Trophoblast cell (in vitro differentiated cells and primary cell): ENCODE measurements at regions not wholly inside any gene's neighbourhood (a gene's known extent, or its start where the extent isn't known, plus 50 kb on each side); places are given as distances from the start of the nearest gene placed in this dataset.

Experiments used
- DNase-seq, 2 donors: peaks; one replicate each; pipeline ENCODE4 v3.0.0-alpha.2; 2016
- H2AFZ ChIP-seq: 2 replicates; pipeline ENCODE4 v1.6.1; 2013; ENCODE audit warnings: low read length, moderate library complexity, mild to moderate bottlenecking; ENCODE audit not compliant: insufficient read depth, poor library complexity
- H2AK5ac ChIP-seq: 2 replicates; pipeline ENCODE4 v1.6.1; 2013; ENCODE audit warnings: mild to moderate bottlenecking, low read length
- H2BK120ac ChIP-seq: 2 replicates; pipeline ENCODE4 v1.6.1; 2013; ENCODE audit warnings: low read length, mild to moderate bottlenecking, moderate library complexity; ENCODE audit not compliant: insufficient read depth, poor library complexity
- H2BK12ac ChIP-seq: 2 replicates; pipeline ENCODE4 v1.6.1; 2013; ENCODE audit warnings: mild to moderate bottlenecking, low read length, moderate library complexity
- H2BK5ac ChIP-seq: 2 replicates; pipeline ENCODE4 v1.6.1; 2013; ENCODE audit warnings: low read length, low read depth, moderate library complexity, mild to moderate bottlenecking; ENCODE audit not compliant: poor library complexity
- H3K14ac ChIP-seq: 2 replicates; pipeline ENCODE4 v1.6.1; 2013; ENCODE audit warnings: mild to moderate bottlenecking, low read length
- H3K18ac ChIP-seq: 2 replicates; pipeline ENCODE4 v1.6.1; 2013; ENCODE audit warnings: mild to moderate bottlenecking, low read length
- H3K23ac ChIP-seq: 2 replicates; pipeline ENCODE4 v1.6.1; 2013; ENCODE audit warnings: low read length
- H3K27ac ChIP-seq: 2 replicates; pipeline ENCODE4 v1.5.1; 2013; ENCODE audit warnings: low read depth, mild to moderate bottlenecking, inconsistent platforms, low read length, moderate library complexity
- H3K27me3 ChIP-seq: 2 replicates; pipeline ENCODE4 v1.6.1; 2013; ENCODE audit warnings: inconsistent platforms, mild to moderate bottlenecking, low read length, moderate library complexity; ENCODE audit not compliant: insufficient read depth
- H3K36me3 ChIP-seq, 2 experiments: 1 replicate in 1 of 2; 2 replicates in 1 of 2; pipeline ENCODE4 v1.6.1; 2013; ENCODE audit warnings: low read length in 2 of 2, mild to moderate bottlenecking in 2 of 2, moderate library complexity in 1 of 2; ENCODE audit not compliant: insufficient read depth in 2 of 2, control insufficient read depth in 1 of 2
- H3K4ac ChIP-seq: 2 replicates; pipeline ENCODE4 v1.6.1; 2013; ENCODE audit warnings: low read depth, mild to moderate bottlenecking, low read length, moderate library complexity
- H3K4me1 ChIP-seq, 2 experiments: 1 replicate in 1 of 2; 2 replicates in 1 of 2; pipeline ENCODE4 v1.6.1; 2013; ENCODE audit warnings: low read length in 2 of 2, mild to moderate bottlenecking in 2 of 2, moderate library complexity in 1 of 2; ENCODE audit not compliant: insufficient read depth in 2 of 2, control insufficient read depth in 1 of 2
- H3K4me2 ChIP-seq: 2 replicates; pipeline ENCODE4 v1.6.1; 2013; ENCODE audit warnings: inconsistent platforms, mild to moderate bottlenecking, low read length, moderate library complexity
- H3K4me3 ChIP-seq: 2 replicates; pipeline ENCODE4 v1.5.1; 2013; ENCODE audit warnings: mild to moderate bottlenecking, low read depth, low read length, inconsistent platforms
- H3K79me1 ChIP-seq: one replicate; pipeline ENCODE4 v1.6.1; 2013; ENCODE audit warnings: low read length
- H3K79me2 ChIP-seq: 2 replicates; pipeline ENCODE4 v1.6.1; 2013; ENCODE audit warnings: low read length, mild to moderate bottlenecking; ENCODE audit not compliant: control insufficient read depth, insufficient read depth, poor library complexity
- H3K9ac ChIP-seq: 2 replicates; pipeline ENCODE4 v1.6.1; 2013; ENCODE audit warnings: mild to moderate bottlenecking, low read length
- H3K9me3 ChIP-seq: 2 replicates; pipeline ENCODE4 v1.6.1; 2013; ENCODE audit warnings: low read depth, mild to moderate bottlenecking, control low read depth, inconsistent platforms, low read length; ENCODE audit not compliant: insufficient read depth
- H4K12ac ChIP-seq: 2 replicates; pipeline ENCODE4 v1.6.1; 2013; ENCODE audit warnings: low read depth, mild to moderate bottlenecking, low read length, moderate library complexity
- H4K8ac ChIP-seq: 2 replicates; pipeline ENCODE4 v1.6.1; 2013; ENCODE audit warnings: low read depth, mild to moderate bottlenecking, low read length, moderate library complexity
- H4K91ac ChIP-seq: one replicate; pipeline ENCODE4 v1.6.1; 2013; ENCODE audit warnings: low read depth, mild to moderate bottlenecking, low read length, moderate library complexity
- WGBS: extraction: QIAGEN DNeasy Blood & Tissue Kit; methylation state at CpG from one replicate; pipeline ENCODE4 v1.1.7; 2013; ENCODE audit warnings: missing lambda C conversion rate; ENCODE audit not compliant: insufficient read length, insufficient coverage; ENCODE audit errors: extremely low coverage; 5-methylcytosine and 5-hydroxymethylcytosine counted together

GRCh38 chr7:112880818-112881418 lies 90.7 kb upstream of the TMEM168 start:
- no peak overlapping the region for H3K9ac ChIP-seq
- no peak overlapping the region for H3K14ac ChIP-seq
- H3K4ac ChIP-seq, result no peak overlapping the region
- no peak overlapping the region for H3K27ac ChIP-seq
- H3K79me2 ChIP-seq, result no peaks in the 10 kb centered on the region
- H2AFZ ChIP-seq, result no peak overlapping the region
- DNase-seq, result no peak
- no peaks in the 10 kb centered on the region for H3K4me1 ChIP-seq
- no peaks in the 10 kb centered on the region for H3K27me3 ChIP-seq
- no peak overlapping the region for H3K18ac ChIP-seq
- WGBS, result no CpG with 5 or more reads among the region's 10 CpGs
- H3K9me3 ChIP-seq, result peaks cover 3% of the 10 kb centered on the region
- no peak overlapping the region for H4K8ac ChIP-seq
- no peak overlapping the region for H4K12ac ChIP-seq
- H3K4me2 ChIP-seq, result no peak overlapping the region
- H4K91ac ChIP-seq, result no peak overlapping the region
- no peak overlapping the region for H3K4me3 ChIP-seq
- H3K79me1 ChIP-seq, result no peaks in the 10 kb centered on the region
- H3K36me3 ChIP-seq, result peaks cover 2 to 3% of the 10 kb centered on the region in 2 experiments
- H2BK12ac ChIP-seq, result no peak overlapping the region
- no peak overlapping the region for H3K23ac ChIP-seq
- H2AK5ac ChIP-seq, result no peak overlapping the region
- H2BK120ac ChIP-seq, result no peak overlapping the region
- no peak overlapping the region for H2BK5ac ChIP-seq

- Histone ChIP-seq H4K91ac (no peak overlapping the region), H2BK5ac (no peak overlapping the region), H3K4me2 (no peak overlapping the region), H4K8ac (no peak overlapping the region), H3K9me3 (peaks cover 3% of the 10 kb centered on the region), H2BK12ac (no peak overlapping the region), H3K4ac (no peak overlapping the region), H3K27ac (no peak overlapping the region), H3K79me2 (peaks cover 1% of the 10 kb centered on the region), H3K14ac (no peak overlapping the region), H3K36me3 (peaks cover 2 to 3% of the 10 kb centered on the region in 2 experiments), H4K12ac (no peak overlapping the region), H3K23ac (no peak overlapping the region), H2BK120ac (no peak overlapping the region), H3K79me1 (no peaks in the 10 kb centered on the region), H3K27me3 (no peaks in the 10 kb centered on the region), H2AFZ (no peak overlapping the region), H2AK5ac (no peak overlapping the region), H3K4me1 (no peaks in the 10 kb centered on the region), H3K9ac (no peak overlapping the region), H3K4me3 (no peak overlapping the region), H3K18ac (no peak overlapping the region)
- no CpG with 5 or more reads among the region's 7 CpGs for WGBS
- DNase-seq, result no peak
Observed at GRCh38 chr7:112877691-112878460, 87.7 kb upstream of the TMEM168 start.

DNA sequence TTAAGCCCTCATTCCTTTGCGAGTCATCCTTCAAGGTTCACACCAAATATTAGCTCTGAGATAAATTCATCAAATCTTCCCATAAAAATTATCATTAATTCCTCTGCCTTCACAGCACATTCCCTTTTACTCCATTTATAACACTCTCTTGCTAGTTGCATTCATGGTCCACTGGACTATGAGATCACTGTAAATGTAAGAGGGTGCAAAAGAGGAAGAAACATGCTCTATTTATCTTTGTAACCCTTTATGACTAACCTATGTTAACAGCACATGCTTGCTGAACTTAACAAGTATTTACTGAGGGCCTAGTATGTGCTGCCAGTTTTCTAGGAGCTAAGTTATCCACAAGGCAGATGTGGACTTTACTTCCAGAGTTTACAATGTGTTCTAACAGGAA lies 86.7 kb upstream of the TMEM168 start:
- no peak overlapping the region for H3K18ac ChIP-seq
- H3K79me2 ChIP-seq, result peaks cover 1% of the 10 kb centered on the region
- no peak overlapping the region for H2AFZ ChIP-seq
- H3K27me3 ChIP-seq, result no peaks in the 10 kb centered on the region
- no peak overlapping the region for H3K4me2 ChIP-seq
- no peak overlapping the region for H4K12ac ChIP-seq
- no peak overlapping the region for H2BK120ac ChIP-seq
- no peak overlapping the region for H3K27ac ChIP-seq
- no CpG with 5 or more reads among the region's 1 CpG for WGBS
- no peak overlapping the region for H3K4me3 ChIP-seq
- no peaks in the 10 kb centered on the region for H3K79me1 ChIP-seq
- no peak overlapping the region for H2BK12ac ChIP-seq
- no peak overlapping the region for H3K23ac ChIP-seq
- no peak for DNase-seq
- H3K14ac ChIP-seq, result no peak overlapping the region
- peaks cover 2 to 3% of the 10 kb centered on the region in 2 experiments for H3K36me3 ChIP-seq
- H2AK5ac ChIP-seq, result no peak overlapping the region
- no peak overlapping the region for H4K8ac ChIP-seq
- no peak overlapping the region for H3K4ac ChIP-seq
- no peaks in the 10 kb centered on the region for H3K4me1 ChIP-seq
- H2BK5ac ChIP-seq, result no peak overlapping the region
- no peak overlapping the region for H3K9ac ChIP-seq
- no peak overlapping the region for H4K91ac ChIP-seq
- H3K9me3 ChIP-seq, result peaks cover under 1% of the 10 kb centered on the region

- no peak overlapping the region for H3K4me2 ChIP-seq
- no peak overlapping the region for H3K9ac ChIP-seq
- H2BK120ac ChIP-seq, result no peak overlapping the region
- no peak overlapping the region for H3K4me3 ChIP-seq
- H3K27ac ChIP-seq, result no peak overlapping the region
- H4K8ac ChIP-seq, result no peak overlapping the region
- no peak overlapping the region for H2AK5ac ChIP-seq
- no peak overlapping the region for H3K18ac ChIP-seq
- H3K27me3 ChIP-seq, result no peaks in the 10 kb centered on the region
- H3K36me3 ChIP-seq, result peaks cover 2 to 3% of the 10 kb centered on the region in 2 experiments
- H2BK12ac ChIP-seq, result no peak overlapping the region
- no CpG with 5 or more reads among the region's 4 CpGs for WGBS
- DNase-seq, result no peak
- no peaks in the 10 kb centered on the region for H3K4me1 ChIP-seq
- H3K79me1 ChIP-seq, result no peaks in the 10 kb centered on the region
- H3K23ac ChIP-seq, result no peak overlapping the region
- H2BK5ac ChIP-seq, result no peak overlapping the region
- H4K12ac ChIP-seq, result no peak overlapping the region
- H2AFZ ChIP-seq, result no peak overlapping the region
- no peak overlapping the region for H3K4ac ChIP-seq
- no peak overlapping the region for H4K91ac ChIP-seq
- H3K9me3 ChIP-seq, result no peaks in the 10 kb centered on the region
- peaks cover 1% of the 10 kb centered on the region for H3K79me2 ChIP-seq
- H3K14ac ChIP-seq, result no peak overlapping the region
Observed at GRCh38 chr7:112874909-112875308, 84.7 kb upstream of the TMEM168 start.
